Calu3 (cell line): ENCODE measurements at regions not wholly inside any gene's neighbourhood (a gene's known extent, or its start where the extent isn't known, plus 50 kb on each side); places are given as distances from the start of the nearest gene placed in this dataset.

Experiments
- BruUV-seq: library from RNA; stranded (reverse); fragments of 400-500 nt; replicated peaks from 2 replicates; lab custom pipeline; 2021; lab: Mats Ljungman, UMichigan
- CTCF ChIA-PET: fragments of 300-600 bp; sonication (Branson Sonifier 250); formaldehyde crosslinking; loops from one replicate; lab custom pipeline; 2022; ENCODE audit warnings: antibody characterized with exemption; lab: Charles Lee
- DNase-seq: peaks from one replicate; pipeline ENCODE4 v3.0.0; 2022
- H3K27ac Mint-ChIP-seq: one replicate; pipeline ENCODE4 v1.8.0; 2022; ENCODE audit warnings: mixed read lengths; ENCODE audit not compliant: unreplicated experiment
- H3K27me3 Mint-ChIP-seq: one replicate; pipeline ENCODE4 v1.8.0; 2022; ENCODE audit warnings: mixed read lengths; ENCODE audit not compliant: unreplicated experiment
- H3K36me3 Mint-ChIP-seq: one replicate; pipeline ENCODE4 v1.8.0; 2022; ENCODE audit warnings: mild to moderate bottlenecking, moderate library complexity, mixed read lengths; ENCODE audit not compliant: insufficient read depth, unreplicated experiment
- H3K4me1 Mint-ChIP-seq: one replicate; pipeline ENCODE4 v1.8.0; 2022; ENCODE audit warnings: mild to moderate bottlenecking, low read depth, mixed read lengths; ENCODE audit not compliant: unreplicated experiment
- H3K4me3 Mint-ChIP-seq: one replicate; pipeline ENCODE4 v1.8.0; 2022; ENCODE audit warnings: mild to moderate bottlenecking, low read depth, moderate library complexity, mixed read lengths; ENCODE audit not compliant: unreplicated experiment
- H3K9me3 Mint-ChIP-seq: one replicate; pipeline ENCODE4 v1.8.0; 2022; ENCODE audit warnings: low read depth, mixed read lengths; ENCODE audit not compliant: unreplicated experiment
- intact Hi-C: fragments of 100-400 bp; cut with micrococcal nuclease; formaldehyde crosslinking; loops from one replicate; pipeline ENCODE4 v1.10.0; 2022; ENCODE audit not compliant: unreplicated experiment
- TF ChIP-seq, protein P1 (sequence below): fragments of 200-600 bp; IDR thresholded peaks from one replicate; pipeline ENCODE4 v1.8.0; 2022; ENCODE audit warnings: antibody characterized with exemption; ENCODE audit not compliant: unreplicated experiment

DNA sequence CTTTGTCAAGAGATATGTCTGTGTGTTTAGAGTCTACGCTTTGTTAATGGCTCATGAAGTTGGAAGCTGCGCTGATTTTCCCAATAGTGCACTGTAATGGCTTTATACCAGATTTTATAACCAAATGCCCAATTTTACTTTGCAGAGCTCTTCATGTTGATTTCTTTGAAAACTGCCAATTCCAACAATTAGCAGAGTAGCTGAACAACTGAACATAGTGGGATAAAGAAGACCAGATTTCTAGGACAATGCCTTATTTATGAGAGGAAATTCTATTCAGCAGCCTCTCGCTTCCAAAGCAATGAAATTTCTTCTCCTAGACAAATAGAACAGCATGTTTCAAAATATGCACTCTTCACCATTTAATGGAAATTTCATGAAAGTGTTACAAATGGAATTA, 66.9 kb upstream of the PROK2 start:
- H3K27ac Mint-ChIP-seq, result no peak overlapping the region
- no TSS peak for BruUV-seq
- H3K4me3 Mint-ChIP-seq, result no peak overlapping the region
- CTCF ChIA-PET, result interaction anchor here (0.7 kb wide), 1 partner anchor 122 kb away, joined by 4 read pairs; no protein-coding TSS in a partner anchor
- H3K27me3 Mint-ChIP-seq, result no peaks in the 10 kb centered on the region
- no peaks in the 10 kb centered on the region for H3K9me3 Mint-ChIP-seq
- intact Hi-C loops, result no loop called here
- DNase-seq, result no peak
- no peaks in the 10 kb centered on the region for H3K4me1 Mint-ChIP-seq
- TF ChIP-seq, protein P1, sequence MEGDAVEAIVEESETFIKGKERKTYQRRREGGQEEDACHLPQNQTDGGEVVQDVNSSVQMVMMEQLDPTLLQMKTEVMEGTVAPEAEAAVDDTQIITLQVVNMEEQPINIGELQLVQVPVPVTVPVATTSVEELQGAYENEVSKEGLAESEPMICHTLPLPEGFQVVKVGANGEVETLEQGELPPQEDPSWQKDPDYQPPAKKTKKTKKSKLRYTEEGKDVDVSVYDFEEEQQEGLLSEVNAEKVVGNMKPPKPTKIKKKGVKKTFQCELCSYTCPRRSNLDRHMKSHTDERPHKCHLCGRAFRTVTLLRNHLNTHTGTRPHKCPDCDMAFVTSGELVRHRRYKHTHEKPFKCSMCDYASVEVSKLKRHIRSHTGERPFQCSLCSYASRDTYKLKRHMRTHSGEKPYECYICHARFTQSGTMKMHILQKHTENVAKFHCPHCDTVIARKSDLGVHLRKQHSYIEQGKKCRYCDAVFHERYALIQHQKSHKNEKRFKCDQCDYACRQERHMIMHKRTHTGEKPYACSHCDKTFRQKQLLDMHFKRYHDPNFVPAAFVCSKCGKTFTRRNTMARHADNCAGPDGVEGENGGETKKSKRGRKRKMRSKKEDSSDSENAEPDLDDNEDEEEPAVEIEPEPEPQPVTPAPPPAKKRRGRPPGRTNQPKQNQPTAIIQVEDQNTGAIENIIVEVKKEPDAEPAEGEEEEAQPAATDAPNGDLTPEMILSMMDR, result no peak
- no peaks in the 10 kb centered on the region for H3K36me3 Mint-ChIP-seq

DNA sequence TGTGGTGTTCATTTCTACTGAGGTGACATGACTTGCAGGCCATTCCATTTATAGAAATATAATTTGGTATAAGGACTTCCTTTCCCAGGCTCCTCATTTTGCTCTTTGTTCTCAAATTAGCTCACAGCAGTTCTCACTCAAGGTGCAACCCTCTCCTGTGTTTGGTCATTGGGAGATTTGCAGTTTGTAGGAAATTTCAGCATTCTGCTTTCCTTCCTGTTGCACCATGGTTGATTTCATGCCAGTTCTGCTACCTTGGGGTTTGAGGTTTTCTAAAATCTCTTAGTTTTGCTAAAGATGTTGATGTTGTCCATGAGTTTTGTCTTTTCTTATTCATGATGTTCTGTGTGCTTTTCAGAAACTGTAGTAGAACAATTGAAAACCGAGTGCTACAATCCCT, 65.7 kb upstream of the PROK2 start:
- DNase-seq, result no peak
- BruUV-seq, result no TSS peak
- H3K27ac Mint-ChIP-seq, result no peak overlapping the region
- no peaks in the 10 kb centered on the region for H3K27me3 Mint-ChIP-seq
- no peaks in the 10 kb centered on the region for H3K36me3 Mint-ChIP-seq
- intact Hi-C loops, result no loop called here
- TF ChIP-seq, protein P1, result no peak
- CTCF ChIA-PET, result no interaction called here
- no peak overlapping the region for H3K4me3 Mint-ChIP-seq
- H3K9me3 Mint-ChIP-seq, result no peaks in the 10 kb centered on the region
- no peaks in the 10 kb centered on the region for H3K4me1 Mint-ChIP-seq

DNA sequence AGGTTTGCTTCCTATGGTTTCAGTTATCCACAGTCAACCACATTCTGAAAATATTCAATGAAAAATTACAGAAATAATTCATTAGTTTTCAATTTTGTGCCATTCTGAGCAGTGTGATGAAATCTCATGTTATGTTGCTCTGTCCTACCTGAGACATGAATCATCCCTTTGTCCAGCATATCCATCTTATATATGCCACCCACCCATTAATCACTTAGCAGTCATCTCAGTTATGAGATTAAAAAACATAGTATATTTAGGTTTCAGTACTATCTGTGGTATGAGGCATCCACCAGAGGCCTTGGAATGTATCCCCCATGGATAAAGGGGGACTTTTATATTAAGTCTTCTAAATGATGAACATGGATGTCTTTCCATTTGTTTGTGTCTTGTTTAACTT, 64.7 kb upstream of the PROK2 start:
- no peaks in the 10 kb centered on the region for H3K9me3 Mint-ChIP-seq
- CTCF ChIA-PET, result no interaction called here
- H3K27me3 Mint-ChIP-seq, result no peaks in the 10 kb centered on the region
- no peak for DNase-seq
- no peak overlapping the region for H3K27ac Mint-ChIP-seq
- intact Hi-C loops, result no loop called here
- TF ChIP-seq, protein P1, result no peak
- H3K4me1 Mint-ChIP-seq, result no peaks in the 10 kb centered on the region
- H3K4me3 Mint-ChIP-seq, result no peak overlapping the region
- no peaks in the 10 kb centered on the region for H3K36me3 Mint-ChIP-seq
- no TSS peak for BruUV-seq

DNA sequence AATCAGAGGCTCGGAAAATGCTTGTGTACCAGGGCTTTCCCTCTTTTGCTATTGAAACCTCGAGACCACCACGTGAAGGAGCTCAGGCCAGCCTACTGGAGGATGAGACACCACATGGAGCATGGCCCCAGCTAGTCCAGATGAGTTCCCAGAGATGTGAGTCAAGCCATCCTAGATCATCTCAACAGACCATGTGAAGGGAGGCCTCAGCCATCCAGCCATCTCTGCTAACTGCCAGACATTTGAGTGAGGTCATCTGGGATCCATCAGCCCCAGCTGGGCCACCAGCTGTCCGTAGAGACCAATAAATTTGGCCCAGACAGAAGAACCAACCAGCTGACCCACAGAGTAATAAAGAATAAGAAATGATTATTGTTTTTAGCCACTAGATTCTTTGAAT, 62.8 kb upstream of the PROK2 start:
- TF ChIP-seq, protein P1, result no peak
- BruUV-seq, result no TSS peak
- H3K4me3 Mint-ChIP-seq, result no peak overlapping the region
- DNase-seq, result no peak
- CTCF ChIA-PET, result no interaction called here
- no peak overlapping the region for H3K27ac Mint-ChIP-seq
- H3K9me3 Mint-ChIP-seq, result peaks cover 2% of the 10 kb centered on the region
- peaks cover 12% of the 10 kb centered on the region for H3K27me3 Mint-ChIP-seq
- no peaks in the 10 kb centered on the region for H3K36me3 Mint-ChIP-seq
- H3K4me1 Mint-ChIP-seq, result no peaks in the 10 kb centered on the region
- intact Hi-C loops, result no loop called here
